PFSK-1 (cell line): ENCODE measurements at regions not wholly inside any gene's neighbourhood (a gene's known extent, or its start where the extent isn't known, plus 50 kb on each side); places are given as distances from the start of the nearest gene placed in this dataset.

Experiments
- POLR2AphosphoS5 ChIP-seq: IDR thresholded peaks from 2 replicates; pipeline ENCODE4 v1.6.1; 2012; ENCODE audit warnings: low read depth, mild to moderate bottlenecking, control low read depth, low read length, moderate library complexity
- TAF1 ChIP-seq: IDR thresholded peaks from 2 replicates; pipeline ENCODE4 v1.6.1; 2012; ENCODE audit warnings: low read length, control low read depth, borderline replicate concordance; ENCODE audit not compliant: insufficient read depth
- TF ChIP-seq, protein P1 (sequence below), 2 experiments: IDR thresholded peaks; 2 replicates each; pipeline versions ENCODE4 v1.6.1 to v1.8.0; 2011 to 2012; ENCODE audit warnings: low read depth in 2 of 2, low read length in 2 of 2, control low read depth in 1 of 2, inconsistent platforms in 1 of 2, mild to moderate bottlenecking in 1 of 2, moderate library complexity in 1 of 2; ENCODE audit not compliant: insufficient read depth in 1 of 2

DNA sequence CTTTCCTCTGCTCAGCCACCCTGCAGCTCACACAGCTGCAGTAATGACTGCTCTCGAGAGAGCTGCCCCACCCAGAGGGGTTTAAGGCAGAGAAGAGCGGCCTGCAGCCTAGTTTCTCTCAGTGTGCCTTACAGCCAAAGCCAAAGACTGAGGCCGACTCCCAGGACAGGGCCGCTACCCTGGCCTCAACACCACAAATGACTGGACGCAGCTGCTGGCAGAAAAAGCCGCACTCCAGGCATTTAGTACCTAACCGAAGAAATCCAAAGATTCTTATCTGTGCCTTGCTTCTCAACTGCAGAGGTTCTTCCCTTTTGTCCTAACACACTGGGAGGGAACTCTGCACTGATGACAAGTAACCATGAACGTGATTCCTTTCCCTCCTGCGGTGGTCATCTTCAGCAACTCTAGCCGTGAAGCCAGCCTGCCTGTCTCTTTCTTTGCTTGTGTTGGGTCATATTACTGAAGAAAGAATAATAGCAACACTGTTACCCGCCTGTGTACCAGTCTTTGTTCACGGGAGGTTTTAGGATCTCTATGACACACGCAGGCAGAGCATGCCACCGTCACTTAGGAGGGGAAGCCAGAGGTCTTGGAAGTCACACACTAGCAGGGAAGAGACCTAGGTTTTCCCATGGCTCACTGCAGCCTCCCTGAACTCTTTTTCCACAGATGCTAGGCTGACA is 202.7 kb downstream of the RHOU start:
- TF ChIP-seq, protein P1, sequence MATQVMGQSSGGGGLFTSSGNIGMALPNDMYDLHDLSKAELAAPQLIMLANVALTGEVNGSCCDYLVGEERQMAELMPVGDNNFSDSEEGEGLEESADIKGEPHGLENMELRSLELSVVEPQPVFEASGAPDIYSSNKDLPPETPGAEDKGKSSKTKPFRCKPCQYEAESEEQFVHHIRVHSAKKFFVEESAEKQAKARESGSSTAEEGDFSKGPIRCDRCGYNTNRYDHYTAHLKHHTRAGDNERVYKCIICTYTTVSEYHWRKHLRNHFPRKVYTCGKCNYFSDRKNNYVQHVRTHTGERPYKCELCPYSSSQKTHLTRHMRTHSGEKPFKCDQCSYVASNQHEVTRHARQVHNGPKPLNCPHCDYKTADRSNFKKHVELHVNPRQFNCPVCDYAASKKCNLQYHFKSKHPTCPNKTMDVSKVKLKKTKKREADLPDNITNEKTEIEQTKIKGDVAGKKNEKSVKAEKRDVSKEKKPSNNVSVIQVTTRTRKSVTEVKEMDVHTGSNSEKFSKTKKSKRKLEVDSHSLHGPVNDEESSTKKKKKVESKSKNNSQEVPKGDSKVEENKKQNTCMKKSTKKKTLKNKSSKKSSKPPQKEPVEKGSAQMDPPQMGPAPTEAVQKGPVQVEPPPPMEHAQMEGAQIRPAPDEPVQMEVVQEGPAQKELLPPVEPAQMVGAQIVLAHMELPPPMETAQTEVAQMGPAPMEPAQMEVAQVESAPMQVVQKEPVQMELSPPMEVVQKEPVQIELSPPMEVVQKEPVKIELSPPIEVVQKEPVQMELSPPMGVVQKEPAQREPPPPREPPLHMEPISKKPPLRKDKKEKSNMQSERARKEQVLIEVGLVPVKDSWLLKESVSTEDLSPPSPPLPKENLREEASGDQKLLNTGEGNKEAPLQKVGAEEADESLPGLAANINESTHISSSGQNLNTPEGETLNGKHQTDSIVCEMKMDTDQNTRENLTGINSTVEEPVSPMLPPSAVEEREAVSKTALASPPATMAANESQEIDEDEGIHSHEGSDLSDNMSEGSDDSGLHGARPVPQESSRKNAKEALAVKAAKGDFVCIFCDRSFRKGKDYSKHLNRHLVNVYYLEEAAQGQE (IDR thresholded peaks at IDR 0.05; ENCODE audit: insufficient read depth in 1 of 2, low read depth in 2 of 2, low read length in 2 of 2), result no peak
- TF ChIP-seq POLR2AphosphoS5, result no peak
- no peak for TF ChIP-seq TAF1
